ENCODE measurements at regions not wholly inside any gene's neighbourhood (a gene's known extent, or its start where the extent isn't known, plus 50 kb on each side); places are given as distances from the start of the nearest gene placed in this dataset.

GRCh38 chr10:4483811-4484210 lies 342.2 kb upstream of the AKR1E2 start:
- no peak for ATAC-seq (ENCODE audit: low read depth)
- H3K9me3 ChIP-seq (ENCODE audit: control extremely low read depth in 1 of 3, control insufficient read depth in 2 of 3, insufficient read depth in 1 of 3, low read length in 2 of 3): peaks cover 0 to 4% (median 0%) of the 10 kb centered on the region in 3 donors
- ChIA-PET CTCF (no interaction called here), POLR2A (no interaction called here)
- H3K79me2 ChIP-seq (ENCODE audit: control insufficient read depth, insufficient read depth, low read length): no peaks in the 10 kb centered on the region
- DNase-seq: no peak
- no peak overlapping the region for H3K9ac ChIP-seq (ENCODE audit: low read length)
- Mint-ChIP-seq H3K27me3 (peaks cover 8% of the 10 kb centered on the region), H3K9me3 (ENCODE audit: insufficient read depth) (no peaks in the 10 kb centered on the region), H3K27ac (no peak overlapping the region), H3K4me1 (no peaks in the 10 kb centered on the region), H3K4me3 (no peak overlapping the region)
- H3K27ac ChIP-seq (ENCODE audit: low read length in 2 of 2): no peak overlapping the region
- H3K27me3 ChIP-seq (replicated peaks in 1 of 4; ENCODE audit: control extremely low read depth in 1 of 4, control insufficient read depth in 3 of 4, insufficient read depth in 4 of 4, low read length in 3 of 4): no peaks in the 10 kb centered on the region
- H3K4me2 ChIP-seq (replicated peaks; ENCODE audit: low read depth, low read length, poor library complexity, severe bottlenecking): no peak overlapping the region
- no peak overlapping the region for H2AFZ ChIP-seq (ENCODE audit: insufficient read depth, low read depth, low read length, poor library complexity, severe bottlenecking)
- TF ChIP-seq EZH2 (IDR thresholded peaks at IDR 0.05; ENCODE audit: borderline replicate concordance, insufficient read depth, low read depth, low read length, poor library complexity, severe bottlenecking) (no peak), CTCF (IDR thresholded peaks at IDR 0.05) (no peak)
- WGBS (ENCODE audit: insufficient coverage): no CpG with 5 or more reads among the region's 4 CpGs
- intact Hi-C loops (cut with micrococcal nuclease): no loop called here
- H3K36me3 ChIP-seq (replicated peaks in 1 of 2; ENCODE audit: control extremely low read depth in 1 of 2, control insufficient read depth in 1 of 2, extremely low read depth in 1 of 2, insufficient read depth in 2 of 2, low read length in 1 of 2): no peaks in the 10 kb centered on the region
- H3K4me1 ChIP-seq (ENCODE audit: control insufficient read depth in 2 of 2, insufficient read depth in 2 of 2, low read length in 2 of 2): no peaks in the 10 kb centered on the region
- H4K20me1 ChIP-seq (ENCODE audit: control insufficient read depth, insufficient read depth, low read length, poor library complexity, severe bottlenecking): no peaks in the 10 kb centered on the region
- H3K4me3 ChIP-seq (ENCODE audit: control extremely low read depth in 1 of 5, extremely low read depth in 1 of 5, insufficient read depth in 1 of 5, low read depth in 2 of 5, low read length in 4 of 5): no peak overlapping the region

GRCh38 chr10:4482659-4483058 lies 343.3 kb upstream of the AKR1E2 start:
- Histone ChIP-seq H3K79me2 (ENCODE audit: control insufficient read depth, insufficient read depth, low read length) (no peaks in the 10 kb centered on the region), H3K4me2 (replicated peaks; ENCODE audit: low read depth, low read length, poor library complexity, severe bottlenecking) (no peak overlapping the region), H3K27me3 (replicated peaks in 1 of 4; ENCODE audit: control extremely low read depth in 1 of 4, control insufficient read depth in 3 of 4, insufficient read depth in 4 of 4, low read length in 3 of 4) (no peaks in the 10 kb centered on the region), H3K9ac (ENCODE audit: low read length) (no peak overlapping the region), H3K36me3 (replicated peaks in 1 of 2; ENCODE audit: control extremely low read depth in 1 of 2, control insufficient read depth in 1 of 2, extremely low read depth in 1 of 2, insufficient read depth in 2 of 2, low read length in 1 of 2) (no peaks in the 10 kb centered on the region), H2AFZ (ENCODE audit: insufficient read depth, low read depth, low read length, poor library complexity, severe bottlenecking) (no peak overlapping the region), H4K20me1 (ENCODE audit: control insufficient read depth, insufficient read depth, low read length, poor library complexity, severe bottlenecking) (no peaks in the 10 kb centered on the region), H3K4me1 (ENCODE audit: control insufficient read depth in 2 of 2, insufficient read depth in 2 of 2, low read length in 2 of 2) (no peaks in the 10 kb centered on the region), H3K4me3 (ENCODE audit: control extremely low read depth in 1 of 5, extremely low read depth in 1 of 5, insufficient read depth in 1 of 5, low read depth in 2 of 5, low read length in 4 of 5) (no peak overlapping the region), H3K9me3 (ENCODE audit: control extremely low read depth in 1 of 3, control insufficient read depth in 2 of 3, insufficient read depth in 1 of 3, low read length in 2 of 3) (peaks cover 0 to 4% (median 0%) of the 10 kb centered on the region in 3 donors), H3K27ac (ENCODE audit: low read length in 2 of 2) (no peak overlapping the region)
- H3K4me1 Mint-ChIP-seq: no peaks in the 10 kb centered on the region
- H3K27ac Mint-ChIP-seq: no peak overlapping the region
- no peak overlapping the region for H3K4me3 Mint-ChIP-seq
- ChIA-PET CTCF (no interaction called here), POLR2A (no interaction called here)
- TF ChIP-seq CTCF (IDR thresholded peaks at IDR 0.05) (no peak), EZH2 (IDR thresholded peaks at IDR 0.05; ENCODE audit: borderline replicate concordance, insufficient read depth, low read depth, low read length, poor library complexity, severe bottlenecking) (no peak)
- H3K27me3 Mint-ChIP-seq: peaks cover 6% of the 10 kb centered on the region
- no peaks in the 10 kb centered on the region for H3K9me3 Mint-ChIP-seq (ENCODE audit: insufficient read depth)
- ATAC-seq (ENCODE audit: low read depth) (no peak), DNase-seq (no peak)
- intact Hi-C loops (cut with micrococcal nuclease): no loop called here

All from B cell (primary cell).